Fibroblast of upper back skin (primary cell): ENCODE measurements at regions not wholly inside any gene's neighbourhood (a gene's known extent, or its start where the extent isn't known, plus 50 kb on each side); places are given as distances from the start of the nearest gene placed in this dataset.

Experiments used
- DNase-seq: peaks from one replicate; pipeline ENCODE4 v3.0.0-alpha.2; 2013

GRCh38 chr10:31604646-31605170 is 285.7 kb downstream of the ZEB1 start:
- no peak for DNase-seq

- DNase-seq: peak; percentile 65
These were observed 285.1 kb downstream of the ZEB1 start for GRCh38 chr10:31604096-31604495.

DNA sequence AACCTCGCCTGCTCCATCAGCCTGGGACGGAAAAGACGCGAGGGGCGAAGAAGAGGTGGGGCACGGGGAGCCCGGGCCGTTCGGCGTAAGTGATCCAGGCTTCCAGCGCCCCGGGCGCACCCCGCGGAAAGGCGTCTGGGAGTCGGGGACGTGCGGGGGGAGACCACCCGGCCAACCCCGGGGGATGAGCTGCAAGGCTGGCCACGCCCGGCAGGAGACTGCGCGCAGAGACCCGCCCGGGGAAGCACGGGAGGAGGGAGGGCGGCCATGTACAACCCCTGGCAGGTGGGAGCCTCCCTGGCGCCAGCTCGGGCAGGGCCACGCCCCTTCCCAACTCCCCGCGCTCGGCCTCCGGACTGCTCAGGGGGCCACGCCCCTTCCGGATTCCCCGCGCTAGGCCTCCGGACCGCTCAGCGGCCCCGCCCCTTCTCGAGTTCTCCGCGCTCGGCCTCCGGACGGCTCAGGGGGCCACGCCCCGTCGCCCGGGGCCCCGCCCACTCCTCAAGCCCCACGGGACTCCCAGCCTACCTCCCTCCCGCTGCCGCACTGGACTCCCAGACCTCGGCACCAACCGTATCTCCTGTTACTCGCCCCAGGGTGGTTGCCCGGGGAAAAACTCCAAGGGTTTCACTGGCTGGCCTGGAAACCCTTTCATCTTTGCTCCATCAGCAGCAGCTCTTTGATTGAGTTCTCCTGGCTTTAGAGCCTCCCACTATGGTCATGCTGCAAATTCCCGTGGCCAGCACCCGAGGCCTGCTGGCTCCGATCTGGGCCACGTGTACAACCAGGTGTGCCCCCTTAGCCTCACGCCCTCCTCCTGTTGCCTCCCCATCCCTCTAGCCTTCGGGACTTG is 284.4 kb downstream of the ZEB1 start:
- DNase-seq: peak; percentile 92

DNA sequence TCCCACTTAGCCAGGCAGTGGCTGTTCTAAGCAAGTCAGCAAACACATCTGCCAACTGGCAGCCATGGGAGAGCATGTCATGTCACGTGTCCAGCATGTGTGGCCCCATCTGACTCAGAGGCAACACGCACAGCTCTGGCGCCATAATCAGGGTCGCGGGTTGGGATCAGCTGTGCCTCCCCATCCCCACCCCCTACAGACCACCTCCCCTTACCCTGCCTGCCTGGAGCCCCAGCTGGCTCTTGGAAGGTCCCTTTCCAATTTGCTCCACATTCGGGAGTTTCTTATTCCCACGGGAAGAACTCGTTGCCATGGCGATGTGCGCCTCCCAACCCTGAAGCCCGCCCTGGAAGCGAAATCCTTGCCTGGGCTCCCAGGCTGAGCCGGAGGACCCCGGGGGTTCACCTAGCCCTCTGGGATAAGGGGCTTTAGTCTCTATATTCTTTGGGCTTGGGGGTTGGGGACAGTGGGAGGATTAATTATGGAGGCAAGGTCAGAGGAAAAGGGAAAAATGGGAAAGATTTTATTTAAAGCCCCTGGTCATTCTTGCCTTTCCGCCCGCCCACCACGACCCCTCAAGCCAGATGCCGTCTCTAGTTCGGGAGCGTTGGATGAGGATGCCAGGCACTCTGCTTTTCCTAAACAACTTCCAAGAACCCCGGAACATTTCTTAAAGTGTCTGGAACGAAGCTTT is 283.7 kb downstream of the ZEB1 start:
- peak; percentile 77 for DNase-seq

GRCh38 chr10:31601136-31601535 is 282.1 kb downstream of the ZEB1 start:
- no peak for DNase-seq

GRCh38 chr10:31599626-31600504 is 280.8 kb downstream of the ZEB1 start:
- DNase-seq: no peak

- DNase-seq: no peak
These were observed 277.7 kb downstream of the ZEB1 start for GRCh38 chr10:31596765-31597164.

GRCh38 chr10:31595992-31596391 is 277.0 kb downstream of the ZEB1 start:
- DNase-seq: no peak

DNA sequence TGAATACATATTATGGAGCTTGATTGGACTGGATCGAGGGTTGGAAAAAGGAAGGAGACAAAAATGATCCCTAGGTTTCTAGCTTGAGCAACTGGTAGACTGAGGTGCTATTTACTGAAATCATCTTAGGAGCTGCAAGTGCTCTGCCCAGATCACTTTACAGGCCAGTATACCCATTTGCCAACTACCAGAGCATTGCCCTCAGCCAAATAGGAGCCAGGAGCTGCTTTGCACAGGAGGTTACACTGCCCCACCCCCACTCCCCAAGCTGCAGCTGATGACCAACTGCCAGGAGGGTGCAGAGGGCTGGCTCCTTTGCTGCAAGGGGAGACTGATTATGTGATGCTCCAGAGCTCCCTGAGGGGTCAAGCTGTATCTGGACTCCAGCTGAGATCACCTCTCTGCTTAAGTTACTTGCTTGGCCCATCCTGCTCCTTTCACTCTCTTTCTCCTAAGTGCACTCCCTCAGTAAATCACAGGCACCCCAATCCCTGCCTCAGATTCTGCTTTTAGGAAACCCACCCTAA is 275.4 kb downstream of the ZEB1 start:
- DNase-seq: no peak

GRCh38 chr10:31593124-31593523 is 274.1 kb downstream of the ZEB1 start:
- no peak for DNase-seq

DNA sequence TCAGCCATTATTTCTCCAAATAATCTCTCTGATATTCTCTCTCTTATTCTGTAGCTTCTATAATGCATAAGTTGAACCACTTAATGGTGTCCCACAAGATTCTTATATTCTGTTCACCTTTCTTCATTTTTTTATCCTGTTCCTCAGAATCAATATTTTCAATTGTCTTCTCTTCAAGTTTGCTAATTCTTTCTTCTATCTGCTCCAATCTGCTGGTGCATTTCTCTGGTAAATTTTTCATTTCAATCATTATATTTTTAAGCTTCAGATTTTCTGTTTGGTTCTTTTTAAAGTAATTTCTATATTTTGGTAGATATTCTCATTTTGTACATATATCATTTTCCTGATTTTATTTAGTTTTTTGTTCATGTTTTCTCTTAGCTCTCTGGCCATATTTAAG is 272.6 kb downstream of the ZEB1 start:
- no peak for DNase-seq

DNA sequence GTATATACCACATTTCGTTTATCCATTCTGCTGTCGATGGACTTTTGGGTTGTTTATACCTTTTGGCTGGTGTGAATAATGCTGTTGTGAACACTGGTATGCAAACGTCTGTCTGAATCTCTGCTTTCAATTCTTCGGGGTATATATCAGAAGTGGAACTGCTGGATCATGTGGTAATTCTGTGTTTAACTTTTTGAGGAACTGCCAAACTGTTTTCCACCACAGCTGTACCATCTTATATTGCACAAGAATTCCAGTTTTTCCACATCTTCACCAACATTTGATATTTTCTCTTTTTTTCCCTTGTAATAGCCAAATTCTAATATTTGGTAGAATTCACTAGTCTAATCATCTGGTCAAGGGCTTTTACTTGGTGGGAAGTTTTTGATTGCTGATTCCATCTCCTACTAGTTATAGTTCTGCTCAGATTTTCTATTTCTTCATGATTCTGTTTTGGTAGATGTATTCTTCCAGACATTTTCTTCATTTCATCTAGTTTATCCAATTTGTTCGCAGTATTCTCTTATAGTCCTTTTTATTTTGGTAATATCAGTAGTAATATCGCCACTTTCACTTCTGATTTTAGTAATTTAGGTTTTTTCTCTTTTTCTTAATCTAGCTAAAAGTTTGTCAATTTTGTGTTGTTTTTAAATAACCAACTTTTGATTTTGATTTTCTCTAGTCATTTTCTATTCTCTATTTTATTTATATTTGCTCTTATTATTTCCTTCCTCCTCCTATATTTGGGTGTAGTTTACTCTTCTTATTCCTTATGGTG is 271.2 kb downstream of the ZEB1 start:
- DNase-seq: no peak

- no peak for DNase-seq
These were observed 268.7 kb downstream of the ZEB1 start for GRCh38 chr10:31587691-31588090.

GRCh38 chr10:31586723-31587638 is 268.0 kb downstream of the ZEB1 start:
- no peak for DNase-seq

- DNase-seq: no peak
These were observed 265.9 kb downstream of the ZEB1 start for GRCh38 chr10:31584876-31585275.

DNA sequence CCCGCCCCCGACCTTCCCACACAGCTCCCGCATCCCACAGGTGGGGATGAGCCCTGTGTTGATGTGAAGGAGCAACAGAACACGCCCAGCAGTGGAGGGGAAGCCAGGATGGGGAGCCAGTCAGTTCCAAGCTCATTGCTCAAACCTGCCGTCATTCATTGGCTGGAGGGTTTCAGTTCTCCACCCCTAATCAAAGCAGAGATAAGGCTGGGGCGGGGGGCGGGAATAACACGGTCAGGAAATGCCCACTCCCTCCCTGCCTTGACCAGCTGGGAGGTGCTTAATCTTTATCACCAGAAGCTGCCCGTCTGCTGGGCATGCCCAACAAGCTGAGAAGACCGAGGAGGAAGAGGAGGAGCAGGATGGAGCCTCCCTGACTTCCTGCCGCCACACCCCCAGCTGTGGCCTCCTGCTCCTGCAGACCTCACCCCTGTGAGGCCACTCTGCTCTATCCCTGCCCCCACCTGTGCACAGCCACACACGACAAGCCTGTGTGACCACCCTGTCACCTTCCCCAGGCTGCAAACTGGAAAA is 265.1 kb downstream of the ZEB1 start:
- no peak for DNase-seq

- DNase-seq: no peak
These were observed 264.3 kb downstream of the ZEB1 start for GRCh38 chr10:31583293-31583692.

- no peak for DNase-seq
These were observed 263.5 kb downstream of the ZEB1 start for GRCh38 chr10:31582365-31583052.

DNA sequence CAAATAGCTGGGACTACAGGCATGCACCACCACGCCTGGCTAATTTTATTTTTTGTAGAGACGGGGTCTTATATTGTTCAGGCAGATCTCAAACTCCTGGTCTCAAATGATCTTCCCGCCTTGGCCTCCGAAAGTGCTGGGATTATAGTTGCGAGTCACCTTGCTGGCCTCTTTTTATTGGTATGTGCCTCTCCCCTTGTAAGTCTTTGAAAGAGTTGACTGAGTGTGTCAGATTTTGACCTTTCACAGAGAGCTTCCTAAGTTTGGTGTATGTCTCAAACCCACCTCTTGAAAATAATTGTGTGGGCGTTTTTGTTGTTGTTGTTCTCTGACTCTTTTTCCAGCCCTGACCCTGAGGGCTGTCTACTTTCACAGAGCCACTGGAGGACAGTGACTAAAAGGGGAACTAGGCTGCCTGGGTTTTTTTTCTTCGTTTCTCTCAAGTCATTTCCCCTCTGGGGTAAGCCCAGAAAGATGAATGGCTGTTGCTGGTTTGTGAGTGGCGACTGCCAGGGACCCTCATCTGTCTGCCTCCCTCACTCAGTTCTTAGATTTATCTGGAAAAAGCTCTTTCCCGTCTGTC is 262.8 kb downstream of the ZEB1 start:
- no peak for DNase-seq

GRCh38 chr10:31580646-31581045 is 261.6 kb downstream of the ZEB1 start:
- DNase-seq: no peak
